Type B pancreatic cell (in vitro differentiated cells): ENCODE measurements at regions not wholly inside any gene's neighbourhood (a gene's known extent, or its start where the extent isn't known, plus 50 kb on each side); places are given as distances from the start of the nearest gene placed in this dataset.

Experiments
- DNase-seq: peaks from one replicate; pipeline ENCODE4 v3.0.0; 2021; ENCODE audit warnings: mixed read lengths; ENCODE audit not compliant: unreplicated experiment; ENCODE audit errors: extremely low spot score
- H3K27ac Mint-ChIP-seq: 2 replicates; pipeline ENCODE4 v1.8.0; 2021; ENCODE audit warnings: mild to moderate bottlenecking, mixed read lengths
- H3K27me3 Mint-ChIP-seq: 2 replicates; pipeline ENCODE4 v1.8.0; 2021; ENCODE audit warnings: mixed read lengths
- H3K36me3 Mint-ChIP-seq: 2 replicates; pipeline ENCODE4 v1.8.0; 2021; ENCODE audit warnings: mixed read lengths
- H3K4me1 Mint-ChIP-seq: one replicate; pipeline ENCODE4 v1.8.0; 2021; ENCODE audit warnings: mixed read lengths; ENCODE audit not compliant: unreplicated experiment
- H3K4me3 Mint-ChIP-seq: 2 replicates; pipeline ENCODE4 v1.8.0; 2021; ENCODE audit warnings: mild to moderate bottlenecking, mixed read lengths
- H3K9me3 Mint-ChIP-seq: 2 replicates; pipeline ENCODE4 v1.8.0; 2021; ENCODE audit warnings: mixed read lengths
- CTCF ChIP-seq: fragments of 200-600 bp; sonication (generic); conservative IDR thresholded peaks from 2 replicates; pipeline ENCODE4 v1.5.0; 2021; ENCODE audit warnings: antibody characterized with exemption, mild to moderate bottlenecking

DNA sequence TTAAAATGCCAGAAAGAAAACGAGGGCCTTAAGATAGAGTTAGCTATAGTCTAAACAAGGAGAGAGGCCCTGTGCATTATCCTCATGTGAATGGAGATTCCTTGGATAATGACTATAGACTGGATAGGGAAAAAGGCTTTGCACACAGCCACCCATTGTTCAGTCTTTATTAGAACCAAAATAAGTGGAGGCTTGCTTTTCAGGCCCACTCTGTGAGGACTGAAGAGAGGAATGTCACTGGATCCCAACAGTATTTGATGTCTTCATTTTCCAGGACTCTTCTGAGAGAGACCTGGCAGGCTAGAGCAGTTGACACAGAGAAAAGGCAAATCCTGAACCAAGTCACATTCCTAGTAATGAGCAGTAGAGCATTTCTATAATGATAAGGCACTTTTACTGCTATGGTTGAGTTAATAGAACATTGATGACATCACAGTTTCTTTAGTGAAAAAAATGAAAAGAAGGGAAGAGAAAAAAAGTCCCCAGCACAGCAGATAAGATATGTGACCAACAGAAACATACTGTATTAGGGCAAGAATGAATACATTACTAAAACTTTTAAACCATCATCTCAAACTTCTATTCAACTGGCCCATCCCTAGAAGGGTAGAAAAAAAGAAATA, 315.1 kb downstream of the EPHA7 start:
- Mint-ChIP-seq H3K9me3 (peaks cover 6% of the 10 kb centered on the region), H3K4me1 (no peaks in the 10 kb centered on the region), H3K27ac (no peak overlapping the region), H3K4me3 (no peak overlapping the region), H3K36me3 (no peaks in the 10 kb centered on the region), H3K27me3 (no peaks in the 10 kb centered on the region)
- TF ChIP-seq CTCF, result no peak
- no peak for DNase-seq

DNA sequence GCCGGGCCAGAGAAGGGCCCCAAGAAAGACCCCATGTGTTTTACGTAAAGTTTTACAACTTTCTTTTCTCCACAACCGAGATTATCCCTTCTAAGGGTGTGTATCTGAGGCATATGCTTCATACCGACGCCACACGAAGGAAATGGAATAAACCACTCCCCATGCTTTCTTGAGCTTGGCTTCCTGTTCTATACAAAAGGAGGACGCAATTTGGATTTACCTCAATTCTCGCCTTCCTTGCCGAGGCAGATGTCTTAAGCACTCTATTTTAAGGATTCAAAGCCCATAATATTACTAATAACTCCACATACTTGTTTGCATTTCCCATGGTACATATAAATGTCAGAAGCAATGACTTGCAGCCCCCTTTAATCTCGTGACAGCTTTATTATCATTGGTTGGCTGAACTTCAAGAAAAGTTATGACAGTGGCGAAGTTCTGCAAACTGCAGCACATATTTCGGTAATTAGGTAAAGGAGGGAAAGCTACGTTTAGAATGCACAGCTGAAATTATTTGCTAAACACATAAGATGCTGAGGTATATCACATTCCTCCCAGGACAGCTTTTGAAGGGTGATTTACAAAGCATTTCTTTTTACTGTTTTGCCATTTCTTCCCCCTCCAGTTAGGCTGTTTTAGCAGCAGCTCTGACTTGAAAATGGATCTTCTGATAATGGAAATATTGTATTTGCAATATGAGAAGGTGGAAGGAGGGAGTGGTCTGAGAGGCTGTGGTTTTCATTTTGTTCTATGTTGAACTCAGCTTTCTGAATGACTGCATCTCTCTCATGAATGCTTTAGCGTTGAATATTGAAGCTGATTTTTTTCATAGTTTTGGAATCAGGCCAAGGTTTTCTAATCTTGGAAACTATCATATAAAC, 330.5 kb downstream of the EPHA7 start:
- Mint-ChIP-seq H3K36me3 (no peaks in the 10 kb centered on the region), H3K4me1 (peaks cover 12% of the 10 kb centered on the region), H3K4me3 (peak overlapping the region; percentile 55), H3K27ac (peak overlapping the region; percentile 72), H3K27me3 (no peaks in the 10 kb centered on the region), H3K9me3 (no peaks in the 10 kb centered on the region)
- no peak for TF ChIP-seq CTCF
- no peak for DNase-seq

- H3K4me3 Mint-ChIP-seq, result no peak overlapping the region
- H3K27ac Mint-ChIP-seq, result no peak overlapping the region
- H3K27me3 Mint-ChIP-seq, result no peaks in the 10 kb centered on the region
- no peaks in the 10 kb centered on the region for H3K9me3 Mint-ChIP-seq
- no peak for TF ChIP-seq CTCF
- H3K4me1 Mint-ChIP-seq, result peaks cover 23% of the 10 kb centered on the region
- no peak for DNase-seq
- no peaks in the 10 kb centered on the region for H3K36me3 Mint-ChIP-seq
Measured at GRCh38 chr6:93087606-93088005, 331.8 kb downstream of the EPHA7 start.

DNA sequence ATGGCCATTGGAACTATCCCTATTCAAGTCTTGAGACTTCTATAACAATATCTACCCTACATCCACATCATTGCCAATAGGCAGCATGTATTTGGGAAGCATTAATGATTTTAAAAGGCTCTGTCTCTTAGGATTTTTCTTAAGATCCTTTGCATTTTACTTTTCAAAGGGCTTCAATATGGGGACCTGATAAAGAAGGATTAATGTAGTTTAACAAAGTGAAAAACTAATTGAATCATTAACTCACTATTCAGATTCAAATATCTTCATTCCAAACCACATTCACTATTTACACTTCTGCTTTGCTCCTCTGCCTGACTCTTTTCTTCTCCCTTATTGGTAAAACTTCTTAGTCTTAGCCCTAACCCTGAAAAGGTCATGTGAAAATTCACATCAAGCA, 333.0 kb downstream of the EPHA7 start:
- Mint-ChIP-seq H3K4me1 (peaks cover 32% of the 10 kb centered on the region), H3K9me3 (no peaks in the 10 kb centered on the region), H3K27me3 (no peaks in the 10 kb centered on the region), H3K27ac (no peak overlapping the region), H3K36me3 (no peaks in the 10 kb centered on the region), H3K4me3 (no peak overlapping the region)
- DNase-seq, result no peak
- no peak for TF ChIP-seq CTCF

DNA sequence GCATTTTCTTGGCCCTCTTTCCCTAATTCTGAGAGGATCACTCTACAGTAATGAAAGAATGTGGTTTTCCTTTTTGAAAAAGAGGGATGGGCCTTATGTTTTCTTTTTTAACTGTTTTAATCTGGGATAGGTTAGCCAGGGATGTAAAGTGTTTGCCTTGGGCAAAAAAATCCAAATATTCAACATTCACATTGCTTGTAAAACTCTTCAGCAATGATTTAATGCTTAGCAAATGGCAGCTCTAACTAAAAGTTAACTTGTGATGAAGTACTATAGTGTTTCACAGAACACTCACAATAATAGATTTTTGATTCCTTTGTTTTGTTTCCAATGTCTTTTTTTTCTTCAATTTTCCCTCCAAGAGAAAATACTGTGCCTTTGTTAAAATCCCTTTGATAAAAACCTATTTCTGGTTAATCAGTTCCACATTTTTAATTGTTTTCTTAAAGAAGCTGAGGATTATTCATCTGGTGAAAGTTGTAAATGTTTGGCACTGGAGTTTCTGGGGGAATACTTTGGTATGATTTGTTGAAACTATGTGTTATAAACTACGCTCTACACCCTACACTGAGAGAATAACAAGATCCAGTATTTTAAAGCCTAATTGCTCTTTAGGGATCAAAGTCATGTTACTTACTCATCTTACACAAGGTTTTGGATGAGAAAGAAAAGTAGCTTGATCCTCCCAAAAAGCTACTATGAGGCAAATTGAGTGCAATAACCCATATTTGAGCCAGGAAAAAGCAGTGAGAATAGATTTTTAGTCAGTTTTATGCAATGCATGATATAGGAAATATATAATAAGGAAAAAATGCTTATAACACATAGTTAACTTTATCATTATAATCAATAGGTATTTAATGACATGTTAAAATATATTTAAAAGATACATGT, 335.8 kb downstream of the EPHA7 start:
- peaks cover 5% of the 10 kb centered on the region for H3K9me3 Mint-ChIP-seq
- no peaks in the 10 kb centered on the region for H3K36me3 Mint-ChIP-seq
- peaks cover 22% of the 10 kb centered on the region for H3K4me1 Mint-ChIP-seq
- H3K4me3 Mint-ChIP-seq, result peak overlapping the region; percentile 42
- peak overlapping the region; percentile 85 for H3K27ac Mint-ChIP-seq
- H3K27me3 Mint-ChIP-seq, result no peaks in the 10 kb centered on the region
- no peak for TF ChIP-seq CTCF
- DNase-seq, result no peak
